WI38 (cell line): ENCODE measurements at regions not wholly inside any gene's neighbourhood (a gene's known extent, or its start where the extent isn't known, plus 50 kb on each side); places are given as distances from the start of the nearest gene placed in this dataset.

Experiments
- H3K4me3 ChIP-seq: 2 replicates; pipeline ENCODE4 v1.5.1; 2011; ENCODE audit warnings: low read depth, mild to moderate bottlenecking, control low read depth, low read length
- TF ChIP-seq, protein P1 (sequence below): IDR thresholded peaks from 2 replicates; pipeline ENCODE4 v1.5.1; 2012; ENCODE audit warnings: low read depth, mild to moderate bottlenecking, control low read depth, low read length

DNA sequence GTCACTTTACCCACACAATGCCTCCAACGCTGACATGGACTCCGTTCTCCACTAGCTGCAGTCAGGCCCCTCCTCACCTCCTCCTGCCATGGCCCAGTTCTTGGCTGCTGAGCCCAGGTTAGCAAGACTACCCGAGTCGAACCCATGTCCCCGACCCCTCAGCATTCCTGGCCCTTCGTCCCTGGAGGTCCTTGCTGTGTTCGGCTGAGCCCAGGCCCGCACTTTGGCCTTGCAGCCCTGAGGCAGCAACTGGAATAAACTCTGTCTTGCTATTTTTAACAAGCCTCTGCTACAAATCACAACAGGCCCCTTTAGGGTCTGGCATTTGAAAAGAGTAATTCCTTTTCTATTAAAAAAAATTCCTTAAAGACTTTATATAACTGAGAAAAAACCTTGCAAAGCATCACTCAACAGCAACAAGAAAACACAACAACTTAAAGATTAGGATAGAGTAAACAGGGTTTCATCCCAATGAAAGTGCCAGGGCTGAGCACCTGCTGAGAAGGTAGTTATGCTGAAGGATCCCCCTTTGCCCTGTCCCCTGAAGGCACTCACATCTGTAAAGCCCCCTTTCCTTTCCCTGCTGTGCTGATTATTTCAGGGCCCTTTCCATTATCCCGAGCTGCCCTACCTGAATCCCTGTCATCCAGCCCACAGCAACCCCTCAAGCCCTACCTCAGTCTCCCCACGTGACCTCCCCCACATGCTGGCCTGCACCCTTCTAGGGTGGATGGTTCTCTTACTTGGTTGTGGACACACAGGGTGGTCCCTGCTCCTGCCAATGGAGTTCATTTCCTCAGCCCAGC is 120.0 kb upstream of the SNTG2 start:
- TF ChIP-seq, protein P1, sequence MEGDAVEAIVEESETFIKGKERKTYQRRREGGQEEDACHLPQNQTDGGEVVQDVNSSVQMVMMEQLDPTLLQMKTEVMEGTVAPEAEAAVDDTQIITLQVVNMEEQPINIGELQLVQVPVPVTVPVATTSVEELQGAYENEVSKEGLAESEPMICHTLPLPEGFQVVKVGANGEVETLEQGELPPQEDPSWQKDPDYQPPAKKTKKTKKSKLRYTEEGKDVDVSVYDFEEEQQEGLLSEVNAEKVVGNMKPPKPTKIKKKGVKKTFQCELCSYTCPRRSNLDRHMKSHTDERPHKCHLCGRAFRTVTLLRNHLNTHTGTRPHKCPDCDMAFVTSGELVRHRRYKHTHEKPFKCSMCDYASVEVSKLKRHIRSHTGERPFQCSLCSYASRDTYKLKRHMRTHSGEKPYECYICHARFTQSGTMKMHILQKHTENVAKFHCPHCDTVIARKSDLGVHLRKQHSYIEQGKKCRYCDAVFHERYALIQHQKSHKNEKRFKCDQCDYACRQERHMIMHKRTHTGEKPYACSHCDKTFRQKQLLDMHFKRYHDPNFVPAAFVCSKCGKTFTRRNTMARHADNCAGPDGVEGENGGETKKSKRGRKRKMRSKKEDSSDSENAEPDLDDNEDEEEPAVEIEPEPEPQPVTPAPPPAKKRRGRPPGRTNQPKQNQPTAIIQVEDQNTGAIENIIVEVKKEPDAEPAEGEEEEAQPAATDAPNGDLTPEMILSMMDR = no peak
- no peak overlapping the region for H3K4me3 ChIP-seq

DNA sequence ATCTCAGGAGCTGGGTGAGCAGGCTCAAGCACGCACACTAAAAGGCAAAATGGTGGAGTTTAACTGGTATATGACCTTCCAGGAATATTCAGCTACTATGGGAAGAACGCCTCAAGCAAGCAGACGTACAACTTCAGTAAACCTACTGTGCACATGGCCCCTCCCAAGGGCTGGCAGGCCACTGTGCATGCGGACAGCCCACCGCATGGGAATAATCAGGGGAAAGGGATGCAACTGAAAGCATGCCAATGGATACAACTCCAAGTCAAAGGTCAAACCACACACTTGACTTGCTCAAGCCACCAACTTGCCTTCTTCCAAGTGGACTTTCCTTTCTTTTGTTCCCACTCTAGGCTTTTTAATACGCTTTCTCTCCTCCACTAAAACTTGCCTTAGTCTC is 121.6 kb upstream of the SNTG2 start:
- no peak overlapping the region for H3K4me3 ChIP-seq
- TF ChIP-seq, protein P1 = no peak

DNA sequence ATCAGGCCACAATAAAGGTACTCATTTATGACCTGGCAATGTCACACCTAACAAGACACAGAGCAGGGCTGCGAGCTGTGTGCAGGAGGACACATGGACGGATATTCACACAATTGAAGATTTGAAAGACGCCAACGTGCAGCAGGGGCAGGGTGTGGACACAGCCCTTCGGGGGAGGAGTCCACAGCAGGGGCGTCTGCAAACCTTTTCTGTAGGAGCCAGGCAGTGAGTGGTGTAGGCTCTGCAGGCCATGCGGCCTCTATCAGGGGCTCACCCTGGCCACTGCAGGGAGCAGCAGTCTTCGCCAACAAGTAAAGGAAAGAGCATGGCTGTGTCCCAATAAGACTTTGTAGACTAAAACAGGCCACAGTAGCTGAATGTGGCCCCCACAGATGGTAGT is 125.7 kb upstream of the SNTG2 start:
- TF ChIP-seq, protein P1 = no peak
- H3K4me3 ChIP-seq = no peak overlapping the region

DNA sequence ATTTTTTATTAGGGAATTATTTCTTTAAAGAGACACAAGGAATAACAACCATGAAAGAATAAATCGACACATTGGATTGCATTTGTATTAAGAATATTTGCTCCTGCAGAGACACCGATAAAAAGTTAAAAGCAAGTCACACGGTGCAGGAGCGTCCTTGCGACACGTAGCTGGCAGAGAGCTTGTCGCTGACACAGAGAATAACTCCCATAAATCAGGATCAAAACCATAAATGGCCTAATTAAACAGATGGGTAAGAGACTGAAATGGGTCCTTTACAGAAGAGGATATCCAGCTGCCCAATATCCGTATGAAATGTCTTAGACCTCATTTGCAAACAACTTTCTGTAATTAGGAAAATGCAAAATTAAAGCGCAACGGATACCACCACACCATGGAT is 126.1 kb upstream of the SNTG2 start:
- H3K4me3 ChIP-seq = no peak overlapping the region
- TF ChIP-seq, protein P1 = no peak

DNA sequence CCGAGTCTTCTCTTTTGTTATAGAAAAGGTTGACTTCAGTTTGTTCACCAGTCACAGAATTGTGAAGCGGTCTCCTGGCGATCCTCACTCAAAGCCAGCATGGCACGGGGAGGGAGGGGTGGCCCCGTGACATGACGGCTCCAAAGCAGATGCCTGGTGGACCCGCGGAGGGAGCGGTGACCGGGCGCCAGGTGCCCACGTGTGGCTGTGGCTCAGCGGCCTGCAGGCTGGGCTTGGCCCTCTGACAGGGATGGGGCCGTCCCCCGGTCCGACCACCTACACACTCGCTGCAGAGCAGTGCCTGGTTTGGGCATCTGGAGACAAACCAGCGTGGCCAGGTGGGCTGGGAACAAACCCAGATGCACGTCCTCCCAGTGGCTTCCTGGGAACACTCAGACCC is 129.1 kb upstream of the SNTG2 start:
- TF ChIP-seq, protein P1 = no peak
- H3K4me3 ChIP-seq = no peak overlapping the region

DNA sequence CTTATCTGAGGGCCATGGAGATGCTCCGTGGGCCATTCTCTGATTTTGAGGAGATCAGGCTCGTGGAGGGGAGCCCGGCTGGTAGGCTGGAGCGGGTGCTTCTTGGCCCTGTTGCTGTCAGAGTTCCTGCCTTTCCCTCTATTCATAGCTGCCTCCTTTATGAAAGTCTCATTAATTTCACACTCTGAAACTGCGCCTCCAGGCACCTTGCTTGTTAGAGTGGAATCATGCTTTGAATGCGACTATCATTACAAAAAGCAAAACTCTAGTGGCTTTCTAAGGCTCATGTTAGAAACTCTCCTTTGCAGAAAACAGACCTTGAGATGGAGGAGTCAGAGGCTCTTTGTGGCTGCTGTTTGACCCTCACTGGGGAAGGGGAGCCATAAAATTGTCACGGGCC is 131.0 kb upstream of the SNTG2 start:
- TF ChIP-seq, protein P1 = no peak
- no peak overlapping the region for H3K4me3 ChIP-seq

DNA sequence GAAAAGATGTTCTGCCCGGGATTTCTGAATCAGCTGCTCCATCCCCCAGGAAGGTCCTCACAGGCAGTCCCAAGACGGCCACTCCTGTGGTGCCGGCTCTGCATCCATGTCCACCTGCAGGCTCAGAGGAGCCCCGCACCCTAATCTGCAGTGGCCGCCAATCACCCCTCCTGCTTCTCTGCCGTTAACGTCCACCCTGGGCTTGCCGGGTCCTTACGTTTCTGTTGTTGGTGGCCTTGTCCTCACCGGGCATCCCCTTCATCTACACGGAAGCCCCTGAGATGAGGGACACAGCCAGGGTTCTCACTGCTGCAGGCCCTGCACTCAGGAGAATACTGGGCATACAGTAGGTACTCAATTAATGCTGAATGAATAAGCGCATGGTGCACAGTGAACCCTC is 131.5 kb upstream of the SNTG2 start:
- TF ChIP-seq, protein P1 = no peak
- no peak overlapping the region for H3K4me3 ChIP-seq
